IPS-18a (cell line): ENCODE measurements at regions not wholly inside any gene's neighbourhood (a gene's known extent, or its start where the extent isn't known, plus 50 kb on each side); places are given as distances from the start of the nearest gene placed in this dataset.

Experiments
- H3K27ac ChIP-seq: one replicate; pipeline ENCODE4 v1.5.1; 2013; ENCODE audit warnings: low read length
- H3K27me3 ChIP-seq: one replicate; pipeline ENCODE4 v1.6.1; 2013; ENCODE audit warnings: mild to moderate bottlenecking, low read length; ENCODE audit not compliant: control insufficient read depth, insufficient read depth
- H3K36me3 ChIP-seq: one replicate; pipeline ENCODE4 v1.6.1; 2013; ENCODE audit warnings: low read depth, low read length; ENCODE audit not compliant: control insufficient read depth
- H3K4me1 ChIP-seq: one replicate; pipeline ENCODE4 v1.6.1; 2013; ENCODE audit warnings: low read depth, low read length; ENCODE audit not compliant: control insufficient read depth
- H3K4me3 ChIP-seq: one replicate; pipeline ENCODE4 v1.5.1; 2013; ENCODE audit warnings: low read length
- H3K9ac ChIP-seq: one replicate; pipeline ENCODE4 v1.6.1; 2013; ENCODE audit warnings: mild to moderate bottlenecking, low read length, moderate library complexity
- H3K9me3 ChIP-seq: one replicate; pipeline ENCODE4 v1.6.1; 2013; ENCODE audit warnings: low read depth, low read length; ENCODE audit not compliant: control insufficient read depth

- Histone ChIP-seq H3K27ac (no peak overlapping the region), H3K4me3 (no peak overlapping the region), H3K27me3 (no peaks in the 10 kb centered on the region), H3K36me3 (no peaks in the 10 kb centered on the region), H3K9me3 (no peaks in the 10 kb centered on the region), H3K4me1 (no peaks in the 10 kb centered on the region), H3K9ac (no peak overlapping the region)
Observed at GRCh38 chr5:86039351-86039750, 578.4 kb upstream of the COX7C start.

DNA sequence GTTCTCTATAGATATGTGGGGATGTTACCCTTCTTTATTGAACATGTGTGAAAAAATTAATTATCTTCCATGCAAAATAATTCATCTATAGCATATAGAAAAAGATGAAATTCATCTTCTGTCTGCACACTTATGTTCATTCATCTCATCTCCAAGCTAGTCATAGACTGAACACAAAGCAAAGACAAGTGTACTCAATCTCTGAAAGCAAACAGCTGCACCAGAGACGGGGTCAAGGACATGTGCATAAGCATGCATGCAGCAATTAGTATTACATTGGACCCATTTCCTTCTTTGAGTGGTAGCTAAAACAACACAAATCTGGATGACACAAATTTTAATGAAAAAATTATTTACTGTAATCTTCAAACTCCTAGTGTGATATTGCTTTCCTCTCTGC is 547.0 kb upstream of the COX7C start:
- Histone ChIP-seq H3K27me3 (no peaks in the 10 kb centered on the region), H3K9me3 (no peaks in the 10 kb centered on the region), H3K36me3 (no peaks in the 10 kb centered on the region), H3K4me3 (no peak overlapping the region), H3K27ac (no peak overlapping the region), H3K9ac (no peak overlapping the region), H3K4me1 (no peaks in the 10 kb centered on the region)

DNA sequence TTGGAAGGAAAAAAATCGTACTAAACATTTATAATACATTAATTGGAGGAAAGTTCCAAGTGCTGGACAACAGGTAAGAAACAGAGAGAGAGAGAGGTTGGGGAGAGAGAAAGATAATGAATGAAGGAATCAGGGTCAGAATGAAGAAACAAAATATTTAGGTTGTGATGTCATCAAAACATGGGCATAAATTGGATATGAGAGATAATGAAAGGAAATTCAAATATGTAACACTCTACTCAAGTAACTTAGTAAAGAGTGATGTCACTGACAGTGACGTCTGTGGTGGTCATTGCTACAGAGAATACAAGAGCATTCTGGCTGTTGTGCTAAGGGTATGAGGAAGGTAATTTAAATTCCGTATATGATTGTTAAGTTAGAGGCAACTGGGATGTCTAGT is 543.4 kb upstream of the COX7C start:
- Histone ChIP-seq H3K36me3 (no peaks in the 10 kb centered on the region), H3K9ac (no peak overlapping the region), H3K27ac (no peak overlapping the region), H3K4me3 (no peak overlapping the region), H3K9me3 (no peaks in the 10 kb centered on the region), H3K27me3 (no peaks in the 10 kb centered on the region), H3K4me1 (no peaks in the 10 kb centered on the region)

DNA sequence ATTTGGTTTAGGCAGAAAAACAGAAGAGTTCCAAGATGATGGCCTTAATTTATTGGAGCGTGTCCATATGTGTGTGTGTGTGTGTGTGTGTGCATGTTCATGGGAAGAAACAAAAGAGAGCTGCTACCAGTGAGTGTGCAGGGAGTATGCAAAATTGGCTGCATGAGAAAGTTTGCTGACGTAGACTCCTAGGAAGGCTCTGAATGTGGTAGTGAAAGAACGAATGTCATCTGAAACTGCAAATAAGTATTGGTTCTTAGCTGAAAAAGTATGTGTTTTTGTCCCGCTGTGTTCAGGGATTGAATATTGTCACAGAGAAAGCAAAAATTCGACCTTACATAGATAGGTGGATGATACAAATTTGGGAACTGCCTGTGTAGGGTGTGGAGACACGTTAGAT is 542.6 kb upstream of the COX7C start:
- no peaks in the 10 kb centered on the region for H3K36me3 ChIP-seq
- no peaks in the 10 kb centered on the region for H3K27me3 ChIP-seq
- H3K4me1 ChIP-seq: no peaks in the 10 kb centered on the region
- H3K9me3 ChIP-seq: no peaks in the 10 kb centered on the region
- no peak overlapping the region for H3K4me3 ChIP-seq
- no peak overlapping the region for H3K27ac ChIP-seq
- no peak overlapping the region for H3K9ac ChIP-seq

- no peaks in the 10 kb centered on the region for H3K36me3 ChIP-seq
- H3K27ac ChIP-seq: no peak overlapping the region
- H3K9ac ChIP-seq: no peak overlapping the region
- H3K27me3 ChIP-seq: no peaks in the 10 kb centered on the region
- H3K9me3 ChIP-seq: no peaks in the 10 kb centered on the region
- no peak overlapping the region for H3K4me3 ChIP-seq
- no peaks in the 10 kb centered on the region for H3K4me1 ChIP-seq
Observed at GRCh38 chr5:86095092-86095491, 522.6 kb upstream of the COX7C start.

GRCh38 chr5:86101966-86102365 is 515.8 kb upstream of the COX7C start:
- Histone ChIP-seq H3K36me3 (no peaks in the 10 kb centered on the region), H3K27me3 (no peaks in the 10 kb centered on the region), H3K4me3 (no peak overlapping the region)

DNA sequence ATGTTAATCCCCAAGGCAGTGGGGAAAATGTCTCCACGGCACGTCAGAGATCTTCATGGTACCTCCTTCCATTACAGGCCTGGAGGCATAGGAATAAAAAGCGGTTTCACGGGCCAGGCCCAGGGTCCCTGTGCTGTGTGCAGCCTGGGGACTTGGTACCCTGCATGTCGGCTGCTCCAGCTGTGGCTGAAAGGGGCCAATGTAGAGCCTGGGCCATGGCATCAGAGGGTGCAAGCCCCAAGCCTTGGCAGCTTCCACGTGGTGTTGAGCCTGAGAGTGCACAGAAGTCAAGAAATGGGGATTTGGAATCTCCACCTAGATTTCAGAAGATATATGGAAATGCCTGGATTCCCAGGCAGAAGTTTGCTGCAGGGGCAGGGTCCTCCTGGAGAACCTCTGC is 508.9 kb upstream of the COX7C start:
- H3K9me3 ChIP-seq: no peaks in the 10 kb centered on the region

More at GRCh38 chr5:86101966-86102365, 515.8 kb upstream of the COX7C start:
- H3K4me1 ChIP-seq: no peaks in the 10 kb centered on the region
- no peak overlapping the region for H3K9ac ChIP-seq
- no peaks in the 10 kb centered on the region for H3K9me3 ChIP-seq
- H3K27ac ChIP-seq: no peak overlapping the region

GRCh38 chr5:86112249-86112648 is 505.5 kb upstream of the COX7C start:
- H3K9me3 ChIP-seq: no peaks in the 10 kb centered on the region

More for the DNA sequence above, 508.9 kb upstream of the COX7C start:
- Histone ChIP-seq H3K36me3 (no peaks in the 10 kb centered on the region), H3K9ac (no peak overlapping the region), H3K27me3 (no peaks in the 10 kb centered on the region), H3K27ac (no peak overlapping the region), H3K4me3 (no peak overlapping the region), H3K4me1 (no peaks in the 10 kb centered on the region)

GRCh38 chr5:86115164-86115563 is 502.6 kb upstream of the COX7C start:
- Histone ChIP-seq H3K27ac (no peak overlapping the region), H3K9ac (no peak overlapping the region), H3K4me1 (no peaks in the 10 kb centered on the region), H3K36me3 (no peaks in the 10 kb centered on the region), H3K9me3 (no peaks in the 10 kb centered on the region), H3K4me3 (no peak overlapping the region), H3K27me3 (no peaks in the 10 kb centered on the region)

More at GRCh38 chr5:86112249-86112648, 505.5 kb upstream of the COX7C start:
- no peaks in the 10 kb centered on the region for H3K4me1 ChIP-seq
- H3K36me3 ChIP-seq: no peaks in the 10 kb centered on the region
- no peaks in the 10 kb centered on the region for H3K27me3 ChIP-seq
- no peak overlapping the region for H3K9ac ChIP-seq
- H3K4me3 ChIP-seq: no peak overlapping the region
- no peak overlapping the region for H3K27ac ChIP-seq

DNA sequence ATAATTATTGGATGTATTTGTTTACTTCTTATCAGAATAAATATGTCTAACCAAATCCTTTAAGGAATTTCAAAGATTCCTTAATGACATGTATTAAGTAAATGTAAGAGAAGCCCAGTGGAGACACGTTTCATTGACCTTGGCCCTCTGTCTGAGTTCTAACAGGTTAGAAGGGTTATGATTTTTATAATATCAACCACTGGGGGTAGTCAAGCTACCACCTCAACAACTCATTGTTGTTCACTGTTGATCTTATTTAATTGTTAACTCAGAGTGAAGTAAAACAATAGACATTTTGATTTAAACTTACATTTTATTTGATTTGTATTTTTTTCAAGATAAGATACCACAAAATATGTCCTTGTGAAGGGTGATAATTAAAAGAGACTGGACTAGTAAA is 499.2 kb upstream of the COX7C start:
- Histone ChIP-seq H3K4me1 (no peaks in the 10 kb centered on the region), H3K36me3 (no peaks in the 10 kb centered on the region)

GRCh38 chr5:86124333-86124732 is 493.4 kb upstream of the COX7C start:
- no peak overlapping the region for H3K9ac ChIP-seq
- H3K9me3 ChIP-seq: no peaks in the 10 kb centered on the region
- H3K4me1 ChIP-seq: no peaks in the 10 kb centered on the region
- no peaks in the 10 kb centered on the region for H3K27me3 ChIP-seq
- no peaks in the 10 kb centered on the region for H3K36me3 ChIP-seq
- H3K4me3 ChIP-seq: no peak overlapping the region
- no peak overlapping the region for H3K27ac ChIP-seq

More for the DNA sequence above, 499.2 kb upstream of the COX7C start:
- Histone ChIP-seq H3K9me3 (no peaks in the 10 kb centered on the region), H3K4me3 (no peak overlapping the region), H3K27ac (no peak overlapping the region), H3K9ac (no peak overlapping the region), H3K27me3 (no peaks in the 10 kb centered on the region)

DNA sequence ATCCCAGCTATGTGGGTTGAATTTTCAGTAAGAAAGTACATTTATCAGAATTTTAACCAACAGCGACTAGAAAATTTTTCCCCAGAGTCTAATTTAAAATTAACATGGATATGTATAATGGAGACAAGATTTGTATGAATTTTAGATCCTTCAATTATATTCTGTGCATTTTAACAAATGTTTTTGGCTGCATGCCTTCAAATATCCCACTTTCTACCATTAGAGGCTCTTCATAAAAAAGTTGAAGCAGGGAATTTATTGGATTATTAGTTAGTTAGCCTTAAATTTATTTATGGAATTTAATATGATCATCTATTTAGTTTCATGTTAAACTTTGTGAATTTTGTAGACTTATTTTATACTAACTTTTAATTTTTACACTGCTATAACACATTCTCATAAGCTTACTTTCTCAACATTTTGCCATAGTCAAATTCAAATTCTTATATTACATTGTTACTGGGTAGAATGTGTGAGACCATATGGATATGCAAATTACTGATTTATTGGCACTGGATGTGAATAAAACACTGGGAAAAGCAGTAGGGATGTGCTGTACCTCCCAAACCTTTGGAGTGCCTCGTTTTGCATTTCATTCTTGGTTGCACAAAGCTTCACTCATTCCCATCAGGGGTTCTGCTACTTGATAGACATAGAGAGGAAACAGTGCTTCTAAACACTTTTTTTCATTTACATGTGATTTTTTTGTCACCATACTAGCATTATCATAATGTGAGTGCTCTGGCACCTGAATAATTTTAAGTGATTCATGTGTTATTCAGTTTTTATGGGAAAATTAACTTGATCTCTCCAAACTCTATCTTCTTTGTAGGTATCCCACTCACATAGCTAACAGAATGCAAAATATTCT is 491.8 kb upstream of the COX7C start:
- no peak overlapping the region for H3K27ac ChIP-seq
- no peaks in the 10 kb centered on the region for H3K4me1 ChIP-seq
- H3K36me3 ChIP-seq: no peaks in the 10 kb centered on the region
- H3K9me3 ChIP-seq: no peaks in the 10 kb centered on the region
- no peak overlapping the region for H3K4me3 ChIP-seq
- no peaks in the 10 kb centered on the region for H3K27me3 ChIP-seq
- H3K9ac ChIP-seq: no peak overlapping the region
